ENCODE measurements at regions not wholly inside any gene's neighbourhood (a gene's known extent, or its start where the extent isn't known, plus 50 kb on each side); places are given as distances from the start of the nearest gene placed in this dataset.

GRCh38 chr16:66304961-66305360, 61.5 kb upstream of the CDH5 start:
- Mint-ChIP-seq H3K4me3 (no peak overlapping the region), H3K27ac (ENCODE audit: unreplicated experiment) (no peak overlapping the region), H3K4me1 (no peaks in the 10 kb centered on the region), H3K9me3 (peaks cover 3% of the 10 kb centered on the region), H3K36me3 (ENCODE audit: low read depth) (peaks cover 3% of the 10 kb centered on the region), H3K27me3 (ENCODE audit: low read depth) (peaks cover 3% of the 10 kb centered on the region)
- no peak for TF ChIP-seq CTCF (conservative IDR thresholded peaks at IDR 0.05)
- DNase-seq (ENCODE audit: low read depth, low spot score): no peak

GRCh38 chr16:66304151-66304550, 62.3 kb upstream of the CDH5 start:
- DNase-seq (ENCODE audit: low read depth, low spot score): no peak
- Mint-ChIP-seq H3K27ac (ENCODE audit: unreplicated experiment) (no peak overlapping the region), H3K4me1 (no peaks in the 10 kb centered on the region), H3K27me3 (ENCODE audit: low read depth) (peaks cover 3% of the 10 kb centered on the region), H3K36me3 (ENCODE audit: low read depth) (peaks cover 3% of the 10 kb centered on the region), H3K9me3 (peaks cover 3% of the 10 kb centered on the region), H3K4me3 (no peak overlapping the region)
- no peak for TF ChIP-seq CTCF (conservative IDR thresholded peaks at IDR 0.05)

GRCh38 chr16:66300501-66300900, 66.0 kb upstream of the CDH5 start:
- H3K9me3 Mint-ChIP-seq: peaks cover 3% of the 10 kb centered on the region
- H3K36me3 Mint-ChIP-seq (ENCODE audit: low read depth): peaks cover 3% of the 10 kb centered on the region
- no peak for DNase-seq (ENCODE audit: low read depth, low spot score)
- H3K4me1 Mint-ChIP-seq: no peaks in the 10 kb centered on the region
- H3K27ac Mint-ChIP-seq (ENCODE audit: unreplicated experiment): no peak overlapping the region
- TF ChIP-seq CTCF (conservative IDR thresholded peaks at IDR 0.05): no peak
- no peaks in the 10 kb centered on the region for H3K27me3 Mint-ChIP-seq (ENCODE audit: low read depth)
- H3K4me3 Mint-ChIP-seq: no peak overlapping the region

- Mint-ChIP-seq H3K4me1 (no peaks in the 10 kb centered on the region), H3K27ac (ENCODE audit: unreplicated experiment) (no peak overlapping the region), H3K27me3 (ENCODE audit: low read depth) (no peaks in the 10 kb centered on the region), H3K36me3 (ENCODE audit: low read depth) (peaks cover 3% of the 10 kb centered on the region), H3K4me3 (no peak overlapping the region), H3K9me3 (peaks cover 3% of the 10 kb centered on the region)
- no peak for TF ChIP-seq CTCF (conservative IDR thresholded peaks at IDR 0.05)
- DNase-seq (ENCODE audit: low read depth, low spot score): no peak
Measured at GRCh38 chr16:66300037-66300436, 66.5 kb upstream of the CDH5 start.

- no peak for TF ChIP-seq CTCF (conservative IDR thresholded peaks at IDR 0.05)
- Mint-ChIP-seq H3K36me3 (ENCODE audit: low read depth) (peaks cover 3% of the 10 kb centered on the region), H3K27me3 (ENCODE audit: low read depth) (no peaks in the 10 kb centered on the region), H3K4me3 (no peak overlapping the region), H3K9me3 (peaks cover 3% of the 10 kb centered on the region), H3K4me1 (no peaks in the 10 kb centered on the region), H3K27ac (ENCODE audit: unreplicated experiment) (no peak overlapping the region)
- DNase-seq (ENCODE audit: low read depth, low spot score): no peak
Measured at GRCh38 chr16:66299349-66299748, 67.1 kb upstream of the CDH5 start.
